GM12878 (cell line): ENCODE measurements at regions not wholly inside any gene's neighbourhood (a gene's known extent, or its start where the extent isn't known, plus 50 kb on each side); places are given as distances from the start of the nearest gene placed in this dataset.

Experiments
- ATAC-seq: fragments of 200-7000 bp; cut with Tn5 transposase; 3 replicates; pipeline ENCODE4 v1.9.1; 2020; ENCODE audit warnings: mild to moderate bottlenecking, moderate library complexity
- BruUV-seq: library from RNA; stranded (reverse); fragments of 400-500 nt; replicated peaks from 2 replicates; lab custom pipeline; 2021; lab: Mats Ljungman, UMichigan
- CTCF ChIA-PET: fragments of 300-600 bp; sonication (Branson Sonifier 250); formaldehyde crosslinking; extraction: SDS; loops from one replicate; lab custom pipeline; 2021; ENCODE audit warnings: inconsistent platforms; lab: Yijun Ruan, JAX
- POLR2A ChIA-PET: fragments of 350-600 bp; formaldehyde crosslinking; extraction: SDS; loops from one replicate; lab custom pipeline; 2021; ENCODE audit warnings: inconsistent platforms; lab: Charles Lee
- RAD21 ChIA-PET: fragments of 300-600 bp; sonication (Branson Sonifier 250); formaldehyde crosslinking; loops from one replicate; lab custom pipeline; 2023; ENCODE audit warnings: antibody characterized with exemption; ENCODE audit not compliant: unreplicated experiment; lab: Charles Lee
- SMC1A ChIA-PET: fragments of 300-600 bp; sonication (Branson Sonifier 250); formaldehyde crosslinking; loops from one replicate; lab custom pipeline; 2023; ENCODE audit not compliant: unreplicated experiment, uncharacterized antibody; lab: Charles Lee
- DNase-seq: peaks from one replicate; pipeline ENCODE4 v3.0.0-alpha.2; 2011; ENCODE audit warnings: low read depth, low spot score
- FAIRE-seq: peaks from 3 replicates; lab custom pipeline; 2011; peaks lifted over from hg19 to GRCh38; lab: Jason Lieb, UNC
- H2AFZ ChIP-seq: 2 replicates; pipeline ENCODE4 v1.6.0; 2011; ENCODE audit warnings: low read depth, low read length, control low read depth; ENCODE audit not compliant: control insufficient read depth
- H3K27ac ChIP-seq: 2 replicates; pipeline ENCODE4 v1.5.1; 2011; ENCODE audit warnings: control low read depth; ENCODE audit not compliant: control insufficient read depth, insufficient read depth
- H3K27me3 ChIP-seq, 2 experiments: replicated peaks in 1 of 2; 2 replicates each; pipeline versions ENCODE4 v1.6.0 to v1.6.1; 2011; ENCODE audit warnings: low read length in 1 of 2; ENCODE audit not compliant: control insufficient read depth in 2 of 2, insufficient read depth in 2 of 2
- H3K36me3 ChIP-seq, 2 experiments: 2 replicates each; pipeline ENCODE4 v1.5.1; 2011; ENCODE audit warnings: low read length in 1 of 2; ENCODE audit not compliant: control insufficient read depth in 2 of 2, insufficient read depth in 2 of 2
- H3K4me1 ChIP-seq: 2 replicates; pipeline ENCODE4 v1.6.1; 2011; ENCODE audit warnings: mild to moderate bottlenecking, low read length, moderate library complexity, mixed read lengths; ENCODE audit not compliant: control insufficient read depth, insufficient read depth
- H3K4me2 ChIP-seq: 2 replicates; pipeline ENCODE4 v1.6.0; 2011; ENCODE audit warnings: control low read depth; ENCODE audit not compliant: control insufficient read depth, insufficient read depth
- H3K4me3 ChIP-seq: fragments of 200-600 bp; sonication (generic); 2 replicates; pipeline ENCODE4 v1.5.1; 2016
- H3K79me2 ChIP-seq: 2 replicates; pipeline ENCODE4 v1.6.0; 2011; ENCODE audit warnings: low read length; ENCODE audit not compliant: control insufficient read depth, insufficient read depth
- H3K9ac ChIP-seq: 2 replicates; pipeline ENCODE4 v1.8.0; 2011; ENCODE audit warnings: low read length, control low read depth, mixed read lengths; ENCODE audit not compliant: control insufficient read depth, insufficient read depth
- H3K9me3 ChIP-seq: replicated peaks from 3 replicates; pipeline ENCODE4 v1.5.1; 2011; ENCODE audit warnings: mild to moderate bottlenecking, low read length; ENCODE audit not compliant: control insufficient read depth, insufficient read depth
- H4K20me1 ChIP-seq: 2 replicates; pipeline ENCODE4 v1.6.0; 2011; ENCODE audit not compliant: control insufficient read depth, insufficient read depth
- CHD2 ChIP-seq: IDR thresholded peaks from 2 replicates; pipeline ENCODE4 v1.6.1; 2011; ENCODE audit warnings: low read depth, low read length, improper control_type of control experiment, borderline replicate concordance
- CHD4 ChIP-seq: fragments of 200-600 bp; sonication (generic); IDR thresholded peaks from 2 replicates; pipeline ENCODE4 v1.6.1; 2016; ENCODE audit warnings: mild to moderate bottlenecking
- HCFC1 ChIP-seq: fragments of 150-350 bp; IDR thresholded peaks from 2 replicates; pipeline ENCODE4 v1.6.1; 2014; ENCODE audit warnings: low read length
- IKZF2 ChIP-seq, 2 experiments: fragments of 450-650 bp; IDR thresholded peaks; 2 replicates each; pipeline ENCODE4 v1.6.1; 2017; ENCODE audit warnings: mild to moderate bottlenecking in 2 of 2, moderate library complexity in 2 of 2
- PAX5 ChIP-seq: IDR thresholded peaks from 2 replicates; pipeline ENCODE4 v1.6.1; 2011; ENCODE audit warnings: low read depth, low read length, borderline replicate concordance
- PRDM15 ChIP-seq: fragments of 450-650 bp; formaldehyde crosslinking; IDR thresholded peaks from 2 replicates; pipeline ENCODE4 v1.4.0; 2020; ENCODE audit warnings: mild to moderate bottlenecking, moderate library complexity
- RCOR1 ChIP-seq: conservative IDR thresholded peaks from 2 replicates; pipeline ENCODE4 v1.6.1; 2012; ENCODE audit warnings: low read depth, low read length, improper control_type of control experiment
- RUNX3 ChIP-seq: IDR thresholded peaks from 2 replicates; pipeline ENCODE4 v1.6.1; 2012; ENCODE audit warnings: low read length, inconsistent platforms
- SMAD5 ChIP-seq: IDR thresholded peaks from 2 replicates; pipeline ENCODE4 v1.6.1; 2016; ENCODE audit warnings: antibody characterized with exemption, low read depth
- STAT1 ChIP-seq: fragments of 450-650 bp; conservative IDR thresholded peaks from 2 replicates; pipeline ENCODE4 v1.6.1; 2014; ENCODE audit warnings: antibody characterized with exemption, mild to moderate bottlenecking
- TAF1 ChIP-seq: IDR thresholded peaks from 2 replicates; pipeline ENCODE4 v1.6.1; 2011; ENCODE audit warnings: mild to moderate bottlenecking, low read depth, low read length, borderline replicate concordance
- TARDBP ChIP-seq: IDR thresholded peaks from 2 replicates; pipeline ENCODE4 v1.6.1; 2016; ENCODE audit warnings: borderline replicate concordance
- TCF7 ChIP-seq: IDR thresholded peaks from 2 replicates; pipeline ENCODE4 v1.6.1; 2014; ENCODE audit warnings: antibody characterized with exemption, borderline replicate concordance
- YBX1 ChIP-seq: fragments of 450-650 bp; IDR thresholded peaks from 2 replicates; pipeline ENCODE4 v1.6.1; 2016; ENCODE audit warnings: antibody characterized with exemption
- ZNF217 ChIP-seq: fragments of 450-650 bp; IDR thresholded peaks from 2 replicates; pipeline ENCODE4 v1.6.1; 2017; ENCODE audit warnings: antibody characterized with exemption, mild to moderate bottlenecking
- ZNF274 ChIP-seq: IDR thresholded peaks from one replicate; pipeline ENCODE4 v1.8.0; 2011; ENCODE audit not compliant: insufficient read length, insufficient read depth
- WGBS: methylation state at CpG from one replicate; pipeline ENCODE4 v1.1.6; 2016; ENCODE audit warnings: low lambda C conversion rate; ENCODE audit not compliant: insufficient replicate concordance, insufficient coverage; ENCODE audit errors: missing lambda C conversion rate; 5-methylcytosine and 5-hydroxymethylcytosine counted together
- in situ Hi-C: fragments of 300-500 bp; cut with MboI; formaldehyde crosslinking; loops from 9 replicates; pipeline ENCODE4 v1.14.3; 2018; ENCODE audit warnings: mixed read lengths
- intact Hi-C: fragments of 100-400 bp; cut with micrococcal nuclease; formaldehyde crosslinking; loops from one replicate; pipeline ENCODE4 v1.14.2; 2022; ENCODE audit not compliant: unreplicated experiment

- no peak for TF ChIP-seq RCOR1
- no peak for TF ChIP-seq YBX1
- TF ChIP-seq TCF7 = no peak
- TF ChIP-seq STAT1 = no peak
- TF ChIP-seq TARDBP = no peak
- TF ChIP-seq SMAD5 = no peak
Observed at GRCh38 chr3:191074511-191074910, 124.5 kb upstream of the OSTN start (continued).

GRCh38 chr3:191070762-191071403 is 128.2 kb upstream of the OSTN start:
- BruUV-seq = no TSS peak
- ChIA-PET POLR2A (no interaction called here), RAD21 (no interaction called here)
- Histone ChIP-seq H3K4me1 (no peaks in the 10 kb centered on the region), H3K79me2 (no peaks in the 10 kb centered on the region), H3K9ac (no peak overlapping the region), H3K36me3 (no peaks in the 10 kb centered on the region), H3K27me3 (no peaks in the 10 kb centered on the region), H3K9me3 (no peaks in the 10 kb centered on the region), H4K20me1 (no peaks in the 10 kb centered on the region), H3K27ac (no peak overlapping the region)
- FAIRE-seq = no peak
- DNase-seq = no peak
- no peak for TF ChIP-seq IKZF2 (IDR thresholded peaks at IDR 0.05)
- TF ChIP-seq TAF1 = no peak
- no peak for TF ChIP-seq TARDBP
- TF ChIP-seq ZNF217 = no peak
- no peak for TF ChIP-seq PRDM15 (CRISPR knock-in tag)
- TF ChIP-seq CHD2 = no peak
- no peak for TF ChIP-seq CHD4
- no peak for TF ChIP-seq ZNF274
- TF ChIP-seq RUNX3 = no peak
- TF ChIP-seq PAX5 = no peak
- TF ChIP-seq HCFC1 = no peak
- no peak for TF ChIP-seq STAT1
- TF ChIP-seq, all 136 proteins: peak for 0
- ChIA-PET SMC1A (no interaction called here), CTCF (no interaction called here)
- in situ Hi-C loops = no loop called here
- no peak for ATAC-seq
- Histone ChIP-seq H3K4me3 (no peak overlapping the region), H3K4me2 (no peak overlapping the region), H2AFZ (no peak overlapping the region)
- intact Hi-C loops = no loop called here
- WGBS = 8% methylated on average over 4 of the region's 4 CpGs
